ENCODE measurements at regions not wholly inside any gene's neighbourhood (a gene's known extent, or its start where the extent isn't known, plus 50 kb on each side); places are given as distances from the start of the nearest gene placed in this dataset.

GRCh38 chr12:42963988-42964387, 374.4 kb upstream of the PRICKLE1 start:
- TF ChIP-seq CTCF (IDR thresholded peaks at IDR 0.05; ENCODE audit: low read depth, low read length, missing control alignments): no peak
- no peak for DNase-seq (ENCODE audit: low read depth)
- no peak overlapping the region for H3K4me3 ChIP-seq (ENCODE audit: low read depth, low read length)

- no peak for DNase-seq (ENCODE audit: low read depth)
- no peak for TF ChIP-seq CTCF (IDR thresholded peaks at IDR 0.05; ENCODE audit: low read depth, low read length, missing control alignments)
- no peak overlapping the region for H3K4me3 ChIP-seq (ENCODE audit: low read depth, low read length)
These were observed 372.8 kb upstream of the PRICKLE1 start for GRCh38 chr12:42962384-42962783.

- no peak overlapping the region for H3K4me3 ChIP-seq (ENCODE audit: low read depth, low read length)
- no peak for DNase-seq (ENCODE audit: low read depth)
- TF ChIP-seq CTCF (IDR thresholded peaks at IDR 0.05; ENCODE audit: low read depth, low read length, missing control alignments): no peak
These were observed 371.8 kb upstream of the PRICKLE1 start for GRCh38 chr12:42961395-42961794.

GRCh38 chr12:42960087-42960527, 370.6 kb upstream of the PRICKLE1 start:
- TF ChIP-seq CTCF (IDR thresholded peaks at IDR 0.05; ENCODE audit: low read depth, low read length, missing control alignments): no peak
- H3K4me3 ChIP-seq (ENCODE audit: low read depth, low read length): no peak overlapping the region
- DNase-seq (ENCODE audit: low read depth): no peak

- TF ChIP-seq CTCF (IDR thresholded peaks at IDR 0.05; ENCODE audit: low read depth, low read length, missing control alignments): no peak
- H3K4me3 ChIP-seq (ENCODE audit: low read depth, low read length): no peak overlapping the region
- DNase-seq (ENCODE audit: low read depth): no peak
These were observed 368.7 kb upstream of the PRICKLE1 start for GRCh38 chr12:42958291-42958674.

GRCh38 chr12:42957561-42958290, 368.2 kb upstream of the PRICKLE1 start:
- no peak for TF ChIP-seq CTCF (IDR thresholded peaks at IDR 0.05; ENCODE audit: low read depth, low read length, missing control alignments)
- no peak for DNase-seq (ENCODE audit: low read depth)
- H3K4me3 ChIP-seq (ENCODE audit: low read depth, low read length): no peak overlapping the region

- no peak for TF ChIP-seq CTCF (IDR thresholded peaks at IDR 0.05; ENCODE audit: low read depth, low read length, missing control alignments)
- H3K4me3 ChIP-seq (ENCODE audit: low read depth, low read length): no peak overlapping the region
- DNase-seq (ENCODE audit: low read depth): no peak
These were observed 367.6 kb upstream of the PRICKLE1 start for GRCh38 chr12:42957136-42957535.
